ENCODE measurements at regions not wholly inside any gene's neighbourhood (a gene's known extent, or its start where the extent isn't known, plus 50 kb on each side); places are given as distances from the start of the nearest gene placed in this dataset.

GRCh38 chr5:96147866-96148265 is 186.2 kb upstream of the ELL2 start:
- no peak overlapping the region for H3K27ac ChIP-seq
- H3K4me3 ChIP-seq = no peak overlapping the region
- no peaks in the 10 kb centered on the region for H3K4me1 ChIP-seq
- no peak for ATAC-seq
- H3K27me3 ChIP-seq = no peaks in the 10 kb centered on the region
- no peaks in the 10 kb centered on the region for H3K9me3 ChIP-seq
- H3K36me3 ChIP-seq = no peaks in the 10 kb centered on the region
- TF ChIP-seq, protein P1, sequence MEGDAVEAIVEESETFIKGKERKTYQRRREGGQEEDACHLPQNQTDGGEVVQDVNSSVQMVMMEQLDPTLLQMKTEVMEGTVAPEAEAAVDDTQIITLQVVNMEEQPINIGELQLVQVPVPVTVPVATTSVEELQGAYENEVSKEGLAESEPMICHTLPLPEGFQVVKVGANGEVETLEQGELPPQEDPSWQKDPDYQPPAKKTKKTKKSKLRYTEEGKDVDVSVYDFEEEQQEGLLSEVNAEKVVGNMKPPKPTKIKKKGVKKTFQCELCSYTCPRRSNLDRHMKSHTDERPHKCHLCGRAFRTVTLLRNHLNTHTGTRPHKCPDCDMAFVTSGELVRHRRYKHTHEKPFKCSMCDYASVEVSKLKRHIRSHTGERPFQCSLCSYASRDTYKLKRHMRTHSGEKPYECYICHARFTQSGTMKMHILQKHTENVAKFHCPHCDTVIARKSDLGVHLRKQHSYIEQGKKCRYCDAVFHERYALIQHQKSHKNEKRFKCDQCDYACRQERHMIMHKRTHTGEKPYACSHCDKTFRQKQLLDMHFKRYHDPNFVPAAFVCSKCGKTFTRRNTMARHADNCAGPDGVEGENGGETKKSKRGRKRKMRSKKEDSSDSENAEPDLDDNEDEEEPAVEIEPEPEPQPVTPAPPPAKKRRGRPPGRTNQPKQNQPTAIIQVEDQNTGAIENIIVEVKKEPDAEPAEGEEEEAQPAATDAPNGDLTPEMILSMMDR (IDR thresholded peaks at IDR 0.05) = no peak
- DNase-seq = no peak
- intact Hi-C loops (cut with DNase I) = no loop called here

DNA sequence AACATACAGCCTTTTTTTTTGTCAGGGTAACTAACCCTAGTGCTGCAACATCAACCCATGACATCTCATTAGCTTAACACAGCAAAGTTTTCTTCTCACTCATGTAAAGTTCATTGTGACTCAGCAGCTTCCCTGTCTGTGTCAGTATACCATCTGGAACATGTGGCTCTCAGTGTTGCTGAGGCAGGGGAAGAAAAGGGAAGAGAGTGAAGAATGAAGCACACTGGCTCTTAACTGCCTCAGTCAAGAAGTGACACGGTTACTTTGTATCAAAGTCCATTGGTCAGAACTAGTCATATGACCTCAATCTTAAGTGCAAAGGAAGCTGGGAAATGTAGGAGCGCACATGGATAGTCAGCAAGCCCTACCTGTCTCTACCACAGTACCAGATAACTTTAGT is 185.0 kb upstream of the ELL2 start:
- no peak overlapping the region for H3K27ac ChIP-seq
- TF ChIP-seq, protein P1 (IDR thresholded peaks at IDR 0.05) = no peak
- peak; percentile 96 for ATAC-seq

GRCh38 chr5:96144289-96144688 is 182.6 kb upstream of the ELL2 start:
- no peak for DNase-seq
- intact Hi-C loops (cut with DNase I) = no loop called here
- Histone ChIP-seq H3K27me3 (no peaks in the 10 kb centered on the region), H3K27ac (no peak overlapping the region), H3K36me3 (no peaks in the 10 kb centered on the region), H3K9me3 (no peaks in the 10 kb centered on the region), H3K4me1 (no peaks in the 10 kb centered on the region), H3K4me3 (no peak overlapping the region)
- TF ChIP-seq, protein P1 (IDR thresholded peaks at IDR 0.05) = no peak
- no peak for ATAC-seq

More for the DNA sequence above, 185.0 kb upstream of the ELL2 start:
- Histone ChIP-seq H3K27me3 (no peaks in the 10 kb centered on the region), H3K4me1 (no peaks in the 10 kb centered on the region), H3K4me3 (no peak overlapping the region), H3K36me3 (no peaks in the 10 kb centered on the region), H3K9me3 (no peaks in the 10 kb centered on the region)
- intact Hi-C loops (cut with DNase I) = no loop called here
- no peak for DNase-seq

- TF ChIP-seq, protein P1 (IDR thresholded peaks at IDR 0.05) = no peak
- Histone ChIP-seq H3K27me3 (no peaks in the 10 kb centered on the region), H3K27ac (no peak overlapping the region), H3K9me3 (no peaks in the 10 kb centered on the region), H3K4me1 (no peaks in the 10 kb centered on the region), H3K36me3 (no peaks in the 10 kb centered on the region), H3K4me3 (no peak overlapping the region)
- DNase-seq (no peak), ATAC-seq (no peak)
- intact Hi-C loops (cut with DNase I) = no loop called here
These were observed 181.8 kb upstream of the ELL2 start for GRCh38 chr5:96143450-96143849.

- ATAC-seq (no peak), DNase-seq (no peak)
- intact Hi-C loops (cut with DNase I) = no loop called here
- H3K27ac ChIP-seq = no peak overlapping the region
- no peaks in the 10 kb centered on the region for H3K9me3 ChIP-seq
- H3K27me3 ChIP-seq = no peaks in the 10 kb centered on the region
- no peaks in the 10 kb centered on the region for H3K36me3 ChIP-seq
- TF ChIP-seq, protein P1 (IDR thresholded peaks at IDR 0.05) = no peak
- no peak overlapping the region for H3K4me3 ChIP-seq
- H3K4me1 ChIP-seq = no peaks in the 10 kb centered on the region
These were observed 181.3 kb upstream of the ELL2 start for GRCh38 chr5:96142786-96143434.

Measured in upper lobe of right lung (tissue), 1 donor.